LHCN-M2 (cell line): ENCODE measurements at regions not wholly inside any gene's neighbourhood (a gene's known extent, or its start where the extent isn't known, plus 50 kb on each side); places are given as distances from the start of the nearest gene placed in this dataset.
A peak's percentile ranks its signal among the peaks of the same experiment; 100 is the strongest.

Experiments
- DNase-seq: peaks from one replicate; pipeline ENCODE4 v3.0.0-alpha.2; 2012; ENCODE audit warnings: low read depth

- no peak for DNase-seq
Observed at GRCh38 chr7:106606120-106606519, 54.8 kb downstream of the CCDC71L start.

GRCh38 chr7:106604971-106605370 is 56.0 kb downstream of the CCDC71L start:
- DNase-seq = no peak

DNA sequence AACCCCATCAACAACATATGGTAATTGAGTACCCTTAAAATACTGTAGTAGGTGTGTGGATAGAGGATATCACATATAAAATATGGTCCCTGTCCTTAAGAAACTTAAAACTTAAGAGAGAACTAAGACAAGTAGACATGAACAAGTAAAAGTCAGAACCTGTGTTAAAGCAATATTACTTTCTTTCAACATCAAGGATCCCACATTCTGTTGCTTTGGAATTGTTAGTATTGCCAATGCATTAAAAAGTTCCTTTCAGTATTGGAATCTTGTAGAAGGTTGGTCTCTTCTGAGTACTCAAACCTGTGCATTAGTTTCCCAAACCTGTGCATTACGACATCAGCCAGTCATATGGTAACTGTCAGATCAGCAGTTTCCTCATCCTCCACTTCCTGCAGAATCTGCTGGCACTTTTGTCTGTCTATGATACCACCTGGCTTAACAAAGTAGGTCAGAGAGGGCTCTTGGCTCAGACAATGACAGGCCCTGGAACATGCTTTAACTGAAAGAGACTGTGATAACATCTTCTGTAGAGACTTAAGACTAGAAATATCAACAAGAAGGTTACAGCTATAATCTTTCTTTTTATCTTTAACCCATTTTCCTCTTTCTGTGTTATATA is 56.5 kb downstream of the CCDC71L start:
- no peak for DNase-seq

DNA sequence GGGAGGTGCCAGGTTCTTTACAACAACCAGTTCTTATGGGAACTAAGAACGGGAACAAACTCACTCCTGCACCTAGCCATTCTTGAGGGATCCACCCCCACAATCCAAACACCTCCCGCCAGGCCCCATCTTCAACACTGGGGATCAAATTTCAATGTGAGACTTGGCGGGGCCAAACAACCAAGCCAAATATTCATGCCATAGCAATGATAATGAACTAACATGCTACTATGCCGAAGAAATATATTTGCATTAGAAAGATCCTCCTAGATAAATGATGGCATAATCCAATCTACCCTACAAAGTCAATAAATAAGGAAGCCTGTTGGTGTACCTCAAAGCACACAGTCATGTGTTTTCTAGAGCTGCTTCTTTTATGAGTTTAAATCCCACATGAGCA is 57.6 kb downstream of the CCDC71L start:
- no peak for DNase-seq

DNA sequence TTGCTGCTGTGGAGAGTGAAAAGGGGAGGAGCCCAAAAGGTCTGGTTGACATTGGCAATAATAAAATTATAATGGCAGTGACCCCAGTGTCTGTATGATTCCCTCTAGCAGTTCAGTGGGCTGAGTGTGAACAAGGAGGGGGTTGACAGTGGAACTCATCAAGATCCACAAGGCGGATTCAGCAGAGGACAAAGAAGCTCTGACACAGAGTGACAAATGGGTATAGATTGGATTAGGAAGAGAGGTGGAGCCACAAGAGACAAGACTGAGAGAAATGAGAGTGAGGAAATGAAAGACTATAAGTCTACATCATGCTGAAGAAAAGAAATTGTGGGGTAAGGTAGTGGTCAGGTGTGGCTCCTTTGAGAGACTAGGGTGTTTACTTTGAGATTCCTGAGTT is 58.9 kb downstream of the CCDC71L start:
- DNase-seq = no peak

DNA sequence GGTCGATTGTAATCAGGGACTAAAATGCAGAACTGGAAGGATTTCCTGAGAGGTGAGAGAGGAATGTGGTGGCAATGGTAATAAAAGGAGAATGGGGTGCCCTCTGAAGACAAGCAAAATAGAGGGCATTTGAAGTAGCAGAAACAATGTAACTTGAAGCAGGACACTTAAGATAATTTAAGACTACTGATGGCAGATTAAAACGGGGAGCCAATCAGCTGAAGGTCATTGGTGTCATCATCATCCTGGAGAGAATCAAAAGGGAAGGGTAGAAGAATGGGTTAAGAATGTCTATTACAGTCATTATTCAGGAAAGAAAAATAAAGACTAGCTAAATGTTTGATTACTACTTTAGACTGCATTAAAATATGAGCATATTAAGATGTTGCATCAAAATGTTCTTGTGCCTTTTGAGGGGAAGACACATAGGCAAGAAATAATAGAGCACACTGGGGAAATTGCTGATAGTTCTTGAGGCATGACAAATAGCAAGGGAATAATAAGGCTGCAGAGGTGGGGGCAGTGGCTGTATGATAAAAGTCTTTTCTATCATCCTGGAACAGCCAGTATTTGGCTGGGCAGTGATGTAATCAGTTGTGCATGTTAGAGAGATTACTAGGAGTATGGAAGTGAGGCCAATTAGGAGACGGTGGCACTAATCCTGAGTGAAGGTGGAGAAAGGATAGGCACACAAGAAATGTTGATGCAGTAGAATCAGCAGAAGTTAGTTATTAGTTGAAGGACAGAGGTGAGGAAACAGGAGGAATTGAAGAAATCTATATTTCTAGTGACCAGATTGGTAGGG is 60.2 kb downstream of the CCDC71L start:
- DNase-seq = no peak

GRCh38 chr7:106599343-106599698 is 61.6 kb downstream of the CCDC71L start:
- DNase-seq = no peak

DNA sequence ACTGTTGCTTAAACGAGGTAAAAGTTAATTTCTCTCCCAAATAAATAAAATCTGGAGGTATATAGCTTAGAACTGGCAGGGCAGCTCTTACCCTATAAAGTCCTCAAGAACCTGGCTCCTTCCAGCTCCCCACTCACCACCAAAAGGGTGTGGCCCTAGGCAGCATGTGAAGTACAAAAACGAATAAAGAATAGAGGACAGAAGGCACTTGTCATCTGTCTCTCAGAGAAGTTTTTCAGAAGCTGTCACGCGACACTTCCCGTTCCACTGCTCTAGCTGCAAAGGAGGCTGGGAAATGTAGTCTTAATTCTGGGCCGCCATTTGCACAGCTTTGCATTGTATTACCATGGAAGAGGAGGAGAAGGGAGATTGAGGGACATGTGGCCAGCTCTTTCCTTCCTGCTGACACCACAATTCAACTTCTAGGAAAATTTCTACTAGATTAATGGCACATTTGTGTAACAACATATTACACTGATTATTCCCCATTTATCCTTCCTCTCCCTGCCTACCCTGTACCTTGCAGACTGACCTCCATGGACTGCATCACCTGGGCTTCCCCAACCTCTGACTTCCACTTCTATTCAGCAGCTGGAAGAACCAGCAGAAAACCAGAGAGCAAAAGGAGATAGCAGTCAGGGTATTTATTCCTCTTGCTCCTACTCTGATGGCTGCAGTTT is 62.2 kb downstream of the CCDC71L start:
- peak; percentile 85 for DNase-seq

DNA sequence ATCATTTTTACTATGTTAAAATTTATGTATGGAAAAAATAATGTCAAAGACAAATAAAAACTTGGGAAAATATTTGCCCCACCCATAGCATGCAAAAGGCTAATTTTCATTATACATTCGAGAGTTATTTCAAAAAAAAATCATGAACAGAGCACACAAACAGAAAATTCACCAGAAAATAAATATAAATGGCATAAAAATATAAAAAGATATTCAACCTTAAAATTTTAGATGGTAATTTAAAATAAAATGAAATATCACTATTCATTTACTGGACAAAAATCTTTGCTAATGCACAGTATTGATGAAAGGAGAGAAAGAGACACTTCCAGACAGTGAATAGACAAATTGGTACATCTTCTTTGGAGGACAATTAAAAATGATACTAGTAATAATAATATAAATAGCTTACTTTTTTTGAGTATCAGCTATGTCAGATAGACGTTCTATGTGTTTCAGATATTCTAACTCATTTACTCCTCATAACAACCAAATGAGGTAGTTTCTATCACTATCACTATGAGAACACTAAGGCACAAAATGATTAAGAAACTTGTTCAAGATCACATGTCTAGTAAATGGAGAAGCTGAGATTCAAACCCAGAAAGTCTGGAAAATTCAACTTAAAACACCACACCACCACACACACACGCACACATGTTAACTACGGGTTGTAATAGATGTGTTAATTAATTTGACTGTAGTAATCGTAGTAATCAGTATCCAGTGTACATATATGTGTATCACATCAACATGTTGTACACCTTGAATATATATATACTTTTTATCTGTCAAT is 63.0 kb downstream of the CCDC71L start:
- no peak for DNase-seq

DNA sequence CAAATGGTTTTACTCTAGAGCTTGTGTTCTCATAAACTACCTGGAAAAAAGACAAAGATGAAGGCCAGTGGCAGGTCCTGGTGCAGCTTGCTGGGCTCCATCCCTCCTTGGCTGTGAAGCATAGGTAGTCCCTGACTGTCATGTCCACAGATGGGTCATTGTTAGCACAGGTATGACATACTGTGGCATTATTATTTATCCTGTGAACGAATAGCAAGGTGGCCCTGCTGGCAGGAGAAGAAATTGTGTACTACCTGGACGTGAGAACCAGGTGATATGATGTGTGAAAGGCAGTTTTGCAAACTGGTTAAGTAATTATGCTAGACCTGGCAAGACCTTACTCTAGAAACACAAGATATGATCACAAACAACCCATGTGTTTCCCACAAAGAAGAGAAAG is 63.9 kb downstream of the CCDC71L start:
- no peak for DNase-seq

DNA sequence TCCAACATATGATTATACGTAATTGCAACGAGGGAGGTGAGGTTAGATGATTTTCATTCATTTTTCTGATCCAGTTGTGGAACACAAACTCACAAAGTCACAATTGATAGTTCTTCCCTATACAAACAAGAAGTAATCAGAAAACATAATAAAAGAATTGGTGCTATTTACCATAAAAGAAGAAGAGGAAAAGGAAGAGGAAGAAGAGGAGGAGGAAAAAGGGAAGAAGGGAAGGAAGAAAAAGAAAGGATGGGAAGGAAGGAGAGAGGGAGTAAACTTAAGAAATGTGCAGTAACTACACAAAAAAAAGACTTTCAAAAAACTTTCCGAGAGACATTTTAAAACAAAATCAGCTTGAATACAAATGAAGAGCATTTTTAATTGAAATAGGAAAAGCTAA is 65.0 kb downstream of the CCDC71L start:
- DNase-seq = no peak

GRCh38 chr7:106593028-106593417 is 67.9 kb downstream of the CCDC71L start:
- no peak for DNase-seq

DNA sequence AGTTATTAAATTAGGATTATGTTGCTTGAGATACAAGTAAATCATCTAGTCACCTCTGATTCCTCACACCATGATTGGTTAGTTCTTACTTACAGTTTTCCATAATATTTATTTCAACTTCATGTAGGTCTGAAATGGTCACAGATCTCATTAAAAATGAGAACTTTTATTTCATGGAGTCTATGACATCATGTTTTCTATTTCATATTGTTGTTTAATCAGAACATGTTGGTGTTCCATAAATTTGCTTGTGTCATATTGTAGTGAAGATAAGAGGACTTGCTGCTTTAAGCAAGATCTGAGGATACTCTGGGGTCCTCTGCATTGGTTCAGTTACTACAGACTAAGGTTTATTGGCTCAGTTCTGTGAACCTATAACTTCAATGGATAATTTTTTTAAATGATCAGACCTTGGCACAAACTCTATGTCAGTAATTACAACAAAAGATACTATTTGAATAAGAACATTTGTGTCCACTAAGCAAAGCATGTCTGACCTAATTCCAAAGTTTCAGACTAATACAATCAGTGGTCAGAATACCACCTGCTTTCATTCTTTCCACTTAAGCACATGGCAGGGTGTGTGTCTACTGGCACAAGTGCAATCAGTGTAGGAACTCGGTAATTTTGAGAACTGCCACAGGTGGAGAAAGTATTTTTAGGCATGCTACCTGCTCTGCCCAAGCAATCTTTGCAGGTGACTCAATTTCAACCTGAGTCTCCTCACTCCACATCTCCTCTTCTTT is 68.5 kb downstream of the CCDC71L start:
- DNase-seq = no peak

DNA sequence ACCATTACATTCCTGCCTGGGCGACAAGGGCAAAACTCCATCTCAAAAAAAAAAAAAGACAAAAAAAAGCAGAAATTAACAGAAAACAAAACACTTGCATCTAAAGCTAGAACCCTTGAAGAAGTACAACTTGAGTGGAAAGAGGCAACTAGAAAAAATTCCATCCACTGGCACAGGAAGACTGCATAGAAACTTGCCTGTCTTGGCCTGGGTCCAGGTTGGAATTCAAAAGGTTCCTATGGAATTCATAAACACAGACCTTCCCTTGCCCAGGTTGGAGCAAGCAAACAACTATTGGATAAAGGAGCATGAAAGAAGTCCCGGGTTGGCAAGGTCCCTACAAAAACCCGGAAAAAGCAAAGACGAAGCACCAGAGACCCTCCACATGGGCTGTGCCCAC is 69.8 kb downstream of the CCDC71L start:
- no peak for DNase-seq

- no peak for DNase-seq
Observed at GRCh38 chr7:106590209-106590816, 70.6 kb downstream of the CCDC71L start.

GRCh38 chr7:106589198-106589879 is 71.6 kb downstream of the CCDC71L start:
- no peak for DNase-seq

DNA sequence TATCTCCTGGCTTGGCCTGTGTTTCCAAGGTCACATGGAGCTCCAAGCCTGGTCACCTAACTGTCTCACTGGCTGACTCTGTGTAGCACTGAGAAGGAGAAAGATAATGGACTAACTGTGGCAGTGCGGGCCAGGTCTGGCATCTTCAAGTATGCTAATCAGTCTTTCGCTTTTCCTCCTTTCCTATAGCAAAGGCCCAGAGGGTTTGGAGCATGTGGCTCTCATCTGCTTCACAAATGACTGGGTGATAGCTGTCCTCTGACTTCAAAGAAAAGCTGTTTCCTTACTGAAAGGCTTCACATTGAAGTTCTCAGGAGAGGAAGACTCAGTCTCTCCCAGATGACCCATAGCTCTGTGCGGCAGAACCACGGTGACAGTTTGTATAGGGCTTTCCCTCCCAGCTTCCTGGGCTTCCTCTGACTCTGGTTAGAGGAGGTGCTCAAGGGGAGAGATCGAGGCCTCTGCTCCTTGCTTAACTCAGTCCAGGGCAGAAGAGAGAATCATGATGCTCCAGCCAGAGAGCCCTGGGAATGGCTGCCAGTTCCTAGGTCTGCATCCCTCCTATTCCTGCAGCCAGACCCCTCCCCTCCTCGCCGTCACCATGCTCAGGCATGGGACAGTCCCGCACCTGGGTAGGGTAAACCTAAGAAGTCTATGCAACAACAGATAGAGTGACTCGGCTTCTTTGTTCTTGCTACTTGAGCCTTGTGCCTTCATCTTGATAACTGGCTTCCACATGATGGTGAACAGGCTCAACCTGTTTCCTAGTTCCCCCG is 72.3 kb downstream of the CCDC71L start:
- DNase-seq = no peak

GRCh38 chr7:106584914-106585759 is 75.8 kb downstream of the CCDC71L start:
- no peak for DNase-seq
